Liver (tissue), 8 donors: ENCODE measurements at regions not wholly inside any gene's neighbourhood (a gene's known extent, or its start where the extent isn't known, plus 50 kb on each side); places are given as distances from the start of the nearest gene placed in this dataset.

Source experiments
- DNase-seq: peaks from one replicate; pipeline ENCODE4 v3.0.0-alpha.2; 2017; ENCODE audit warnings: low spot score
- H3K27ac ChIP-seq, 2 donors: one replicate each; pipeline ENCODE4 v1.7.0; 2013; ENCODE audit warnings: inconsistent platforms in 2 of 2, low read length in 2 of 2, control low read depth in 1 of 2, low read depth in 1 of 2, mild to moderate bottlenecking in 1 of 2
- H3K27me3 ChIP-seq, 4 donors: one replicate each; pipeline versions ENCODE4 v1.6.1 to v1.7.0; 2013; ENCODE audit warnings: low read length in 3 of 4, inconsistent platforms in 1 of 4, mild to moderate bottlenecking in 1 of 4, moderate library complexity in 1 of 4; ENCODE audit not compliant: control insufficient read depth in 4 of 4, insufficient read depth in 4 of 4
- H3K36me3 ChIP-seq, 4 donors: one replicate each; pipeline versions ENCODE4 v1.6.1 to v1.7.0; 2013; ENCODE audit warnings: low read length in 3 of 4, mild to moderate bottlenecking in 3 of 4, low read depth in 1 of 4, moderate library complexity in 1 of 4; ENCODE audit not compliant: control insufficient read depth in 4 of 4, insufficient read depth in 3 of 4
- H3K4me1 ChIP-seq, 4 donors: one replicate each; pipeline versions ENCODE4 v1.6.1 to v1.7.0; 2013; ENCODE audit warnings: low read length in 3 of 4, mild to moderate bottlenecking in 3 of 4, moderate library complexity in 1 of 4; ENCODE audit not compliant: control insufficient read depth in 4 of 4, insufficient read depth in 4 of 4
- H3K4me3 ChIP-seq, 3 donors: one replicate each; pipeline versions ENCODE4 v1.6.1 to v1.7.0; 2013; ENCODE audit warnings: low read length in 3 of 3, control low read depth in 1 of 3, low read depth in 1 of 3, mild to moderate bottlenecking in 1 of 3
- H3K9ac ChIP-seq, 2 donors: one replicate each; pipeline ENCODE4 v1.7.0; 2013; ENCODE audit warnings: low read length in 2 of 2, mild to moderate bottlenecking in 2 of 2, moderate library complexity in 2 of 2, control low read depth in 1 of 2, low read depth in 1 of 2
- H3K9me3 ChIP-seq, 4 donors: one replicate each; pipeline versions ENCODE4 v1.6.1 to v1.7.0; 2013; ENCODE audit warnings: low read length in 3 of 4; ENCODE audit not compliant: control insufficient read depth in 4 of 4
- ATF3 ChIP-seq: IDR thresholded peaks from 2 replicates; pipeline ENCODE4 v1.6.1; 2016; ENCODE audit warnings: antibody characterized with exemption
- CTCF ChIP-seq: fragments of 150-350 bp; IDR thresholded peaks from 2 replicates; pipeline ENCODE4 v1.5.1; 2017; ENCODE audit warnings: improper control_type of control experiment, low read depth, low read length; ENCODE audit not compliant: missing input control
- EGR1 ChIP-seq, 2 donors: IDR thresholded peaks; 2 replicates each; pipeline ENCODE4 v1.6.1; 2016 to 2018; ENCODE audit warnings: antibody characterized with exemption in 2 of 2, low read depth in 2 of 2
- FOXA1 ChIP-seq: IDR thresholded peaks from 2 replicates; pipeline ENCODE4 v1.6.1; 2016; ENCODE audit warnings: antibody characterized with exemption
- FOXA2 ChIP-seq: IDR thresholded peaks from 2 replicates; pipeline ENCODE4 v1.6.1; 2016; ENCODE audit warnings: antibody characterized with exemption
- GABPA ChIP-seq, 2 donors: IDR thresholded peaks in 1 of 2; conservative IDR thresholded peaks in 1 of 2; 2 replicates each; pipeline ENCODE4 v1.6.1; 2016; ENCODE audit warnings: antibody characterized with exemption in 2 of 2, mild to moderate bottlenecking in 1 of 2, moderate library complexity in 1 of 2
- HNF4A ChIP-seq, 2 donors: conservative IDR thresholded peaks; 2 replicates each; pipeline ENCODE4 v1.6.1; 2016; ENCODE audit warnings: antibody characterized with exemption in 2 of 2, mild to moderate bottlenecking in 2 of 2
- HNF4G ChIP-seq: IDR thresholded peaks from 2 replicates; pipeline ENCODE4 v1.6.1; 2016; ENCODE audit warnings: antibody characterized with exemption
- JUND ChIP-seq, 2 donors: IDR thresholded peaks; 2 replicates each; pipeline ENCODE4 v1.6.1; 2016; ENCODE audit warnings: antibody characterized with exemption in 2 of 2
- MAX ChIP-seq: IDR thresholded peaks from 2 replicates; pipeline ENCODE4 v1.6.1; 2016; ENCODE audit warnings: antibody characterized with exemption
- NR2F2 ChIP-seq: IDR thresholded peaks from 2 replicates; pipeline ENCODE4 v1.6.1; 2016; ENCODE audit warnings: antibody characterized with exemption
- RAD21 ChIP-seq, 2 donors: IDR thresholded peaks; 2 replicates each; pipeline ENCODE4 v1.6.1; 2016; ENCODE audit warnings: antibody characterized with exemption in 2 of 2, mild to moderate bottlenecking in 2 of 2
- REST ChIP-seq: IDR thresholded peaks from 2 replicates; pipeline ENCODE4 v1.6.1; 2016; ENCODE audit warnings: antibody characterized with exemption, mild to moderate bottlenecking
- RXRA ChIP-seq, 2 donors: IDR thresholded peaks; 2 replicates each; pipeline ENCODE4 v1.6.1; 2017 to 2018; ENCODE audit warnings: antibody characterized with exemption in 2 of 2, mild to moderate bottlenecking in 1 of 2
- SP1 ChIP-seq: IDR thresholded peaks from 2 replicates; pipeline ENCODE4 v1.6.1; 2018; ENCODE audit warnings: antibody characterized with exemption, mild to moderate bottlenecking
- TAF1 ChIP-seq: conservative IDR thresholded peaks from 2 replicates; pipeline ENCODE4 v1.6.1; 2016; ENCODE audit warnings: antibody characterized with exemption, mild to moderate bottlenecking
- YY1 ChIP-seq: IDR thresholded peaks from 2 replicates; pipeline ENCODE4 v1.6.1; 2016; ENCODE audit warnings: antibody characterized with exemption, mild to moderate bottlenecking
- ZBTB33 ChIP-seq: IDR thresholded peaks from 2 replicates; pipeline ENCODE4 v1.6.1; 2016; ENCODE audit warnings: antibody characterized with exemption
- WGBS: extraction: QIAGEN DNeasy Blood & Tissue Kit; methylation state at CpG from one replicate; pipeline ENCODE4 v1.1.7; 2013; 5-methylcytosine and 5-hydroxymethylcytosine counted together
- donor health status: healthy.
- donor health status: healthy.
- donor health status: healthy.
- donor health status: healthy.
- donor health status: healthy.

GRCh38 chr1:221477252-221477651 lies 264.6 kb downstream of the DUSP10 start:
- no peaks in the 10 kb centered on the region for H3K9me3 ChIP-seq
- no peak for TF ChIP-seq TAF1
- TF ChIP-seq NR2F2, result no peak
- no peak for TF ChIP-seq YY1
- no peak for TF ChIP-seq FOXA1
- TF ChIP-seq SP1, result no peak
- TF ChIP-seq RAD21 (IDR thresholded peaks at IDR 0.05), result no peak
- TF ChIP-seq ATF3, result no peak
- no peak for TF ChIP-seq RXRA (IDR thresholded peaks at IDR 0.05)
- TF ChIP-seq REST, result no peak
- TF ChIP-seq JUND (IDR thresholded peaks at IDR 0.05), result no peak
- no peak for TF ChIP-seq MAX
- no peak for TF ChIP-seq CTCF
- TF ChIP-seq HNF4G, result no peak
- TF ChIP-seq FOXA2, result no peak
- no peak for TF ChIP-seq GABPA (IDR thresholded peaks at IDR 0.05 in 1 of 2, conservative IDR thresholded peaks at IDR 0.05 in 1 of 2)
- TF ChIP-seq EGR1 (IDR thresholded peaks at IDR 0.05; ENCODE audit: low read depth in 2 of 2), result no peak
- no peak overlapping the region for H3K9ac ChIP-seq
- no peaks in the 10 kb centered on the region for H3K27me3 ChIP-seq
- peaks cover 0 to 2% (median 0%) of the 10 kb centered on the region in 4 donors for H3K4me1 ChIP-seq
- DNase-seq, result no peak
- 86% methylated on average over 3 of the region's 3 CpGs for WGBS
- H3K4me3 ChIP-seq, result no peak overlapping the region
- H3K36me3 ChIP-seq, result no peaks in the 10 kb centered on the region
- H3K27ac ChIP-seq, result no peak overlapping the region

GRCh38 chr1:221478050-221478949 lies 263.6 kb downstream of the DUSP10 start:
- Histone ChIP-seq H3K9ac (no peak overlapping the region), H3K27ac (no peak overlapping the region), H3K4me3 (no peak overlapping the region), H3K36me3 (no peaks in the 10 kb centered on the region), H3K4me1 (peaks cover 0 to 2% (median 0%) of the 10 kb centered on the region in 4 donors), H3K27me3 (no peaks in the 10 kb centered on the region), H3K9me3 (no peaks in the 10 kb centered on the region)
- 32% methylated on average over 8 of the region's 8 CpGs for WGBS
- DNase-seq, result no peak
- no peak for TF ChIP-seq GABPA (IDR thresholded peaks at IDR 0.05 in 1 of 2, conservative IDR thresholded peaks at IDR 0.05 in 1 of 2)
- TF ChIP-seq EGR1 (IDR thresholded peaks at IDR 0.05; ENCODE audit: low read depth in 2 of 2), result no peak
- no peak for TF ChIP-seq HNF4A (conservative IDR thresholded peaks at IDR 0.05)
- no peak for TF ChIP-seq ZBTB33
- peak in 1 of 2 donors; percentile 15 for TF ChIP-seq JUND (IDR thresholded peaks at IDR 0.05)
- TF ChIP-seq NR2F2, result no peak
- no peak for TF ChIP-seq SP1
- no peak for TF ChIP-seq RXRA (IDR thresholded peaks at IDR 0.05)
- no peak for TF ChIP-seq REST
- no peak for TF ChIP-seq FOXA1
- peak; percentile 92 for TF ChIP-seq RAD21 (IDR thresholded peaks at IDR 0.05)
